ENCODE measurements at regions not wholly inside any gene's neighbourhood (a gene's known extent, or its start where the extent isn't known, plus 50 kb on each side); places are given as distances from the start of the nearest gene placed in this dataset.
A peak's percentile ranks its signal among the peaks of the same experiment; 100 is the strongest.

- H3K79me2 ChIP-seq (ENCODE audit: control insufficient read depth, insufficient read depth, low read length, unreplicated experiment): no peaks in the 10 kb centered on the region
- no peak overlapping the region for H2AFZ ChIP-seq (ENCODE audit: low read length, unreplicated experiment)
- H3K27me3 ChIP-seq (ENCODE audit: insufficient read depth, low read length): no peaks in the 10 kb centered on the region
- no peak overlapping the region for H3K27ac ChIP-seq (ENCODE audit: low read depth, low read length)
- H3K36me3 ChIP-seq (ENCODE audit: insufficient read depth, low read length): no peaks in the 10 kb centered on the region
- H3K4me1 ChIP-seq (ENCODE audit: control insufficient read depth, insufficient read depth, low read length, unreplicated experiment): no peaks in the 10 kb centered on the region
- no peak overlapping the region for H3K4me3 ChIP-seq (ENCODE audit: low read depth, low read length)
Observed at GRCh38 chr4:64216741-64217140, 192.5 kb downstream of the TECRL start.

DNA sequence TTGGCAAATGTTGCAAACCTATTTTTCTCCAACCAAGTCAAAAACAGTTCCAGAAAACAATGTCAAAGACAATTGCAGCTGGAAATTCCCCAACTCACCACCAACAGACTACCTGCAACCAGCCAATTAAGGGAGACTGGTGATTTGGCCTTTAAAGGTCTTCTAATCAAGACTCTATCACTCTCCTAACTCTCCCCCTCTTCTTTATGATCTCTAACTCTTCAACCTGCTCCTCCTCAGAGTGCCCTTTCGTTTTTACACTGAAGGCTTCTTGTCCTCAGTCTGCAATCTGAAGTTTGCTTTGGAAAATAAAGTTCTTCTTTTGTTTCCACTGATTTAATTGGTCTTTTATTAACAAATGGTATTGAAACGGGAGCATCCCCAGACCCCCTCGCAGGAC is 203.9 kb downstream of the TECRL start:
- Histone ChIP-seq H2AFZ (ENCODE audit: low read length, unreplicated experiment) (no peak overlapping the region), H3K36me3 (ENCODE audit: insufficient read depth, low read length) (no peaks in the 10 kb centered on the region), H3K27ac (ENCODE audit: low read depth, low read length) (no peak overlapping the region), H3K4me1 (ENCODE audit: control insufficient read depth, insufficient read depth, low read length, unreplicated experiment) (no peaks in the 10 kb centered on the region), H3K4me3 (ENCODE audit: low read depth, low read length) (no peak overlapping the region), H3K27me3 (ENCODE audit: insufficient read depth, low read length) (no peaks in the 10 kb centered on the region), H3K79me2 (ENCODE audit: control insufficient read depth, insufficient read depth, low read length, unreplicated experiment) (no peaks in the 10 kb centered on the region)

- H3K27ac ChIP-seq (ENCODE audit: low read depth, low read length): no peak overlapping the region
- no peak overlapping the region for H2AFZ ChIP-seq (ENCODE audit: low read length, unreplicated experiment)
- no peak overlapping the region for H3K4me3 ChIP-seq (ENCODE audit: low read depth, low read length)
- H3K4me1 ChIP-seq (ENCODE audit: control insufficient read depth, insufficient read depth, low read length, unreplicated experiment): no peaks in the 10 kb centered on the region
- H3K79me2 ChIP-seq (ENCODE audit: control insufficient read depth, insufficient read depth, low read length, unreplicated experiment): no peaks in the 10 kb centered on the region
- no peaks in the 10 kb centered on the region for H3K36me3 ChIP-seq (ENCODE audit: insufficient read depth, low read length)
- H3K27me3 ChIP-seq (ENCODE audit: insufficient read depth, low read length): no peaks in the 10 kb centered on the region
Observed at GRCh38 chr4:64200001-64200555, 209.2 kb downstream of the TECRL start.

DNA sequence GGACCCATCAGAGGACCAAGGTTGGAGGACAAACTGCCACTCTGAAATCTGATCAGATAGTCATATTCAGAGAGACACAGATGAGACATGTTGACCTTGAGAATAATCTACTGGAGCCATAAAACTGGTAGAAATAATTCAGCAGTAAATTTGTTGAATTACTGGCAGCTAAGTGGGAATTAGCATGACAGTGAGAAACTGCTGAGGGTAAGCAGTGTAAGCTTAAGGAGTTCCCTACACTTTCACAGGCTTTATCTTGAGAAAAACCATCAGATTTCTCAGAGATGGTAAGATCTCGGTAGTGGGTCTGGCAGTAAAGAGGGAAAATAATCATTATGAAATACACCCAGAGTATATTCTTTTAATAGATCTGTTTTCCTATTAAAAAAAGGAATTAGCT is 213.7 kb downstream of the TECRL start:
- Histone ChIP-seq H3K4me1 (ENCODE audit: control insufficient read depth, insufficient read depth, low read length, unreplicated experiment) (no peaks in the 10 kb centered on the region), H2AFZ (ENCODE audit: low read length, unreplicated experiment) (no peak overlapping the region)

GRCh38 chr4:64192731-64193412 is 216.4 kb downstream of the TECRL start:
- Histone ChIP-seq H2AFZ (ENCODE audit: low read length, unreplicated experiment) (no peak overlapping the region), H3K4me3 (ENCODE audit: low read depth, low read length) (no peak overlapping the region), H3K36me3 (ENCODE audit: insufficient read depth, low read length) (no peaks in the 10 kb centered on the region), H3K79me2 (ENCODE audit: control insufficient read depth, insufficient read depth, low read length, unreplicated experiment) (no peaks in the 10 kb centered on the region), H3K27me3 (ENCODE audit: insufficient read depth, low read length) (no peaks in the 10 kb centered on the region), H3K4me1 (ENCODE audit: control insufficient read depth, insufficient read depth, low read length, unreplicated experiment) (no peaks in the 10 kb centered on the region), H3K27ac (ENCODE audit: low read depth, low read length) (no peak overlapping the region)

More for the DNA sequence above, 213.7 kb downstream of the TECRL start:
- no peak overlapping the region for H3K4me3 ChIP-seq (ENCODE audit: low read depth, low read length)
- no peaks in the 10 kb centered on the region for H3K79me2 ChIP-seq (ENCODE audit: control insufficient read depth, insufficient read depth, low read length, unreplicated experiment)
- H3K36me3 ChIP-seq (ENCODE audit: insufficient read depth, low read length): no peaks in the 10 kb centered on the region
- no peaks in the 10 kb centered on the region for H3K27me3 ChIP-seq (ENCODE audit: insufficient read depth, low read length)
- H3K27ac ChIP-seq (ENCODE audit: low read depth, low read length): no peak overlapping the region

DNA sequence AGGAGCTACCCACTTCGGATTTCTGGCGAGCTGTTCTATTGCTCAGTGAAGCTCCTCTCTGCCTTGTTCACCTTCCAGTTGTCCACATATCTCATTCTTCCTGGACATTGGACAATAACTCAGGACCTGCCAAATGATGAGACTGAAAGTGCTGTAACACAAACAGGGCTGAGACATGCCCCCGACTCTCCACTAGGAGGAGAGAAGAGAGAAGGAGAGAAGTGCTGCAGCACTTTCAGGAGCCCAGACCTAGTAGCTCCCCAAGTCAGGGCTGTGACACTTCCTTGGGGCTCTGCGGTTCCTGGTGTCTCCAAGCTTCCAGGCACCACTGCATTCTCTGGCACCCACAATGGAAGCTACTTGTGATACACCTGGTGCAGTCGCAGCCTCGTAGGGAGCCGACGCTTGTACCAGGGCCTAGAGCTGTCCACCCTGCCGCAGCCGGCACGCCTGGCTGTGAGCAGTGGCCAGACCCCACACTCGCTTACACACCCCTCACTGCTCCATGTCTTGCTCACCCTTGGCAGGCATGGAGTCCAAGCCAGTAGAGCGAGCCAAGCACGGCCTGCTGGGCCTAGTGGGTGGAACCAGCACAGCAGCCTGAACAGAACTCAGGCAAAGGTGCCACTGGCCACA is 234.9 kb downstream of the TECRL start:
- Histone ChIP-seq H2AFZ (ENCODE audit: low read length, unreplicated experiment) (no peak overlapping the region), H3K79me2 (ENCODE audit: control insufficient read depth, insufficient read depth, low read length, unreplicated experiment) (no peaks in the 10 kb centered on the region), H3K4me3 (ENCODE audit: low read depth, low read length) (no peak overlapping the region), H3K4me1 (ENCODE audit: control insufficient read depth, insufficient read depth, low read length, unreplicated experiment) (no peaks in the 10 kb centered on the region), H3K36me3 (ENCODE audit: insufficient read depth, low read length) (no peaks in the 10 kb centered on the region), H3K27me3 (ENCODE audit: insufficient read depth, low read length) (no peaks in the 10 kb centered on the region), H3K27ac (ENCODE audit: low read depth, low read length) (no peak overlapping the region)

- Histone ChIP-seq H3K4me1 (ENCODE audit: control insufficient read depth, insufficient read depth, low read length, unreplicated experiment) (no peaks in the 10 kb centered on the region), H3K36me3 (ENCODE audit: insufficient read depth, low read length) (no peaks in the 10 kb centered on the region), H2AFZ (ENCODE audit: low read length, unreplicated experiment) (no peak overlapping the region), H3K79me2 (ENCODE audit: control insufficient read depth, insufficient read depth, low read length, unreplicated experiment) (no peaks in the 10 kb centered on the region), H3K27ac (ENCODE audit: low read depth, low read length) (no peak overlapping the region), H3K4me3 (ENCODE audit: low read depth, low read length) (no peak overlapping the region), H3K27me3 (ENCODE audit: insufficient read depth, low read length) (no peaks in the 10 kb centered on the region)
Observed at GRCh38 chr4:64166365-64166764, 242.9 kb downstream of the TECRL start.

DNA sequence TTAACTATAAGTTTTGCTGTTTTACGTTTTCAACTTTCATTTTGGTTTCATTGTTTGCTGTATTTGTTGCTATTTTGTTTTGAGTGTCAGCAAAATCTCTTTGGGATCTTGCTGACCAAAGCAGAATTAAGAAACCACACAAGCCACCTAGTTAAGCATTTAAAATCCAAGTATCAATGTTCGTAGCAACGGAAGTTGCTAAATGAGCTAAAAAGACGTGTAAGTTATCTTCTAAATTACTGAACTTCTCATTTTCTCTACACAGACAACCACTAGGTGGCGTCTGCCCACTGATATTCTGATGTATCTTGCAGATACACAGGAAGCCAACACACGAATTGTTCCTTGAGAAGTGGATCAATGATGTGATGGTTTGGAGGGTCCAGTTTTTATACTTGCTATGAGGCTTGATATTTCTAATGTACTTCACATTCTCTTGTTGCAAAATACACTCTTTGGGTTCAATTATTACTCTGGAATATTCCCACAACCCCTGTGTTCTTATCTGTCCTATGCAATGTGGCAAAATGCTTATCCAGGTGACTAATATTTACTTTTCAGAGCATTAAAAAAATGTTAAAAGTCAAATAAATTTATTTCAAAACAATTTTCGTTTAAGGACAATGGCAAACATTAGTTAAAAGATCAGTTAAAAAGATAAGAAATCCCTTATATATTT is 250.5 kb downstream of the TECRL start:
- H3K4me3 ChIP-seq (ENCODE audit: low read depth, low read length): peak overlapping the region; percentile 71
- H3K36me3 ChIP-seq (ENCODE audit: insufficient read depth, low read length): no peaks in the 10 kb centered on the region
- no peaks in the 10 kb centered on the region for H3K4me1 ChIP-seq (ENCODE audit: control insufficient read depth, insufficient read depth, low read length, unreplicated experiment)
- no peaks in the 10 kb centered on the region for H3K27me3 ChIP-seq (ENCODE audit: insufficient read depth, low read length)
- peak overlapping the region; percentile 52 for H2AFZ ChIP-seq (ENCODE audit: low read length, unreplicated experiment)
- H3K79me2 ChIP-seq (ENCODE audit: control insufficient read depth, insufficient read depth, low read length, unreplicated experiment): no peaks in the 10 kb centered on the region
- no peak overlapping the region for H3K27ac ChIP-seq (ENCODE audit: low read depth, low read length)

DNA sequence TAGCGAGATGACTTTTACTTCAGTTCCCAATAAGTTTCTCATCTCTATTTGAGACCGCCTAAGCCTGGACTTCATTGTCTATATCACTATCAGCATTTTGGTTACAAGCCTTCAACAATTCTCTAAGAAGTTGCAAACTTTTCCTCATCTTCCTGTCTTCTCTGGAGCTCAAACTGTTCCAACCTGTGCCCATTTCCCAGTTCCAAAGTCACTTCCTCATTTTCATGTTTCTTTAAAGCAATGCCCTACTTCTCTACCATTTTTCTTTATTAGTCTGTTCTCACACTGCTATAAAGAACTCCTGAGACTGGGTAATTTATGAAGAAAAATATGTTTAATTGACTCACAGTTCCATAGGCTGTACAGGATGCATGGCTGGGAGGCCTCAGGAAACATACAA is 251.9 kb downstream of the TECRL start:
- no peaks in the 10 kb centered on the region for H3K79me2 ChIP-seq (ENCODE audit: control insufficient read depth, insufficient read depth, low read length, unreplicated experiment)
- no peak overlapping the region for H3K27ac ChIP-seq (ENCODE audit: low read depth, low read length)
- no peaks in the 10 kb centered on the region for H3K4me1 ChIP-seq (ENCODE audit: control insufficient read depth, insufficient read depth, low read length, unreplicated experiment)
- no peaks in the 10 kb centered on the region for H3K36me3 ChIP-seq (ENCODE audit: insufficient read depth, low read length)
- H2AFZ ChIP-seq (ENCODE audit: low read length, unreplicated experiment): no peak overlapping the region
- no peaks in the 10 kb centered on the region for H3K27me3 ChIP-seq (ENCODE audit: insufficient read depth, low read length)
- no peak overlapping the region for H3K4me3 ChIP-seq (ENCODE audit: low read depth, low read length)

GRCh38 chr4:64156253-64156652 is 253.0 kb downstream of the TECRL start:
- Histone ChIP-seq H3K27me3 (ENCODE audit: insufficient read depth, low read length) (no peaks in the 10 kb centered on the region), H3K4me1 (ENCODE audit: control insufficient read depth, insufficient read depth, low read length, unreplicated experiment) (no peaks in the 10 kb centered on the region), H2AFZ (ENCODE audit: low read length, unreplicated experiment) (no peak overlapping the region), H3K27ac (ENCODE audit: low read depth, low read length) (no peak overlapping the region), H3K36me3 (ENCODE audit: insufficient read depth, low read length) (no peaks in the 10 kb centered on the region), H3K4me3 (ENCODE audit: low read depth, low read length) (no peak overlapping the region), H3K79me2 (ENCODE audit: control insufficient read depth, insufficient read depth, low read length, unreplicated experiment) (no peaks in the 10 kb centered on the region)

Data from ACC112 (cell line).